Cardiac muscle cell (in vitro differentiated cells and primary cell): ENCODE measurements at regions not wholly inside any gene's neighbourhood (a gene's known extent, or its start where the extent isn't known, plus 50 kb on each side); places are given as distances from the start of the nearest gene placed in this dataset.

Experiments
- DNase-seq, 2 donors: peaks; one replicate each; pipeline versions ENCODE4 v3.0.0 to v3.0.0-alpha.2; 2010 to 2017; ENCODE audit warnings: low read depth in 1 of 2, low spot score in 1 of 2
- H3K27ac ChIP-seq: fragments of 200-600 bp; sonication (generic); 2 replicates; pipeline ENCODE4 v1.5.1; 2016
- H3K27me3 ChIP-seq: fragments of 200-600 bp; sonication (generic); 2 replicates; pipeline ENCODE4 v1.6.0; 2016; ENCODE audit warnings: control low read depth
- H3K36me3 ChIP-seq: fragments of 200-600 bp; sonication (generic); 2 replicates; pipeline ENCODE4 v1.5.1; 2016; ENCODE audit warnings: control low read depth
- H3K4me1 ChIP-seq: fragments of 200-600 bp; sonication (generic); 2 replicates; pipeline ENCODE4 v1.8.1; 2017; ENCODE audit warnings: low read depth, mild to moderate bottlenecking, mixed run types
- H3K4me3 ChIP-seq: fragments of 200-600 bp; sonication (generic); 2 replicates; pipeline ENCODE4 v1.5.1; 2016; ENCODE audit warnings: mild to moderate bottlenecking
- H3K9me3 ChIP-seq: fragments of 200-600 bp; sonication (generic); 2 replicates; pipeline ENCODE4 v1.5.1; 2017; ENCODE audit warnings: low read depth, mild to moderate bottlenecking, control low read depth
- TF ChIP-seq, protein P1 (sequence below): IDR thresholded peaks from 2 replicates; pipeline ENCODE4 v1.5.1; 2012; ENCODE audit warnings: low read depth, mild to moderate bottlenecking, low read length

DNA sequence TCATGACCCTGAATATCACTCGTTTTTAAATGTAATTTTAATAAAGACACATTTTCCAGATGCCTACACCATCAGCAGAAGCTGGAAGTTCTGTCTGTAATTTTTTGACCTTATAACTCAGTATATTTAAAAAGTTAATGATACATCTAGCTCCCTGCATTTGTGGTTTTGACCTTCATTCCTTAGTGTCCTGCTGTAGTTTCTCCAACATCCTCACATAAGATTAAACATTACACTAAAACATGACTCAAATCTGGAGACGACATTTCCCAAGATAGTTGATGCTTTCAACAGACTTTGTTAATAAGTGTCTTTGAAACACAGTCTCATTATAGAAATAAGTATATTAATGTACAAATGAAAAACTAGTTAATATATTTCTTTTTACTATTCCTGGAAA, 363.1 kb downstream of the POM121L12 start:
- H3K4me3 ChIP-seq = no peak overlapping the region
- no peaks in the 10 kb centered on the region for H3K4me1 ChIP-seq
- TF ChIP-seq, protein P1, sequence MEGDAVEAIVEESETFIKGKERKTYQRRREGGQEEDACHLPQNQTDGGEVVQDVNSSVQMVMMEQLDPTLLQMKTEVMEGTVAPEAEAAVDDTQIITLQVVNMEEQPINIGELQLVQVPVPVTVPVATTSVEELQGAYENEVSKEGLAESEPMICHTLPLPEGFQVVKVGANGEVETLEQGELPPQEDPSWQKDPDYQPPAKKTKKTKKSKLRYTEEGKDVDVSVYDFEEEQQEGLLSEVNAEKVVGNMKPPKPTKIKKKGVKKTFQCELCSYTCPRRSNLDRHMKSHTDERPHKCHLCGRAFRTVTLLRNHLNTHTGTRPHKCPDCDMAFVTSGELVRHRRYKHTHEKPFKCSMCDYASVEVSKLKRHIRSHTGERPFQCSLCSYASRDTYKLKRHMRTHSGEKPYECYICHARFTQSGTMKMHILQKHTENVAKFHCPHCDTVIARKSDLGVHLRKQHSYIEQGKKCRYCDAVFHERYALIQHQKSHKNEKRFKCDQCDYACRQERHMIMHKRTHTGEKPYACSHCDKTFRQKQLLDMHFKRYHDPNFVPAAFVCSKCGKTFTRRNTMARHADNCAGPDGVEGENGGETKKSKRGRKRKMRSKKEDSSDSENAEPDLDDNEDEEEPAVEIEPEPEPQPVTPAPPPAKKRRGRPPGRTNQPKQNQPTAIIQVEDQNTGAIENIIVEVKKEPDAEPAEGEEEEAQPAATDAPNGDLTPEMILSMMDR = no peak
- no peak for DNase-seq
- H3K9me3 ChIP-seq = no peaks in the 10 kb centered on the region
- H3K27ac ChIP-seq = no peak overlapping the region
- no peaks in the 10 kb centered on the region for H3K27me3 ChIP-seq
- H3K36me3 ChIP-seq = no peaks in the 10 kb centered on the region

DNA sequence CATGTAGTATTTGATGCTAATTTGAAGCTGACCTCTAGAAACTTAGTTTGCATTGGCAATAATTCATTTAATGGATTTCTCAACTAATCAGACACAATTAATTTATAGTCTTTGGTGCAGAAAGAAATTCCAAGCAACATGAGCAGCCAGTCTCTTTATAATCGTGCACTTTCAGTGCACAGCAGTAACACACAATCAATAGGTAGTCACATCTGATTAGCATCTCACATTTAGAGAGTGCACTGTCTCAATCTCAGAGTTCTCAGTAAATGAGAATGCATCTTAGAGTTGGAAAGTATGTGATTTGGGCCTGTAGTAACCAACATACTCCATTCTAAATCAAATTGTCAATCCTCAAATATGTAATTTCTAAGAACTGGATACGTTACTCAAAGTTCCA, 377.6 kb downstream of the POM121L12 start:
- no peak for DNase-seq
- Histone ChIP-seq H3K36me3 (no peaks in the 10 kb centered on the region), H3K27me3 (no peaks in the 10 kb centered on the region), H3K4me1 (no peaks in the 10 kb centered on the region), H3K9me3 (no peaks in the 10 kb centered on the region), H3K4me3 (no peak overlapping the region), H3K27ac (no peak overlapping the region)
- TF ChIP-seq, protein P1 = no peak

DNA sequence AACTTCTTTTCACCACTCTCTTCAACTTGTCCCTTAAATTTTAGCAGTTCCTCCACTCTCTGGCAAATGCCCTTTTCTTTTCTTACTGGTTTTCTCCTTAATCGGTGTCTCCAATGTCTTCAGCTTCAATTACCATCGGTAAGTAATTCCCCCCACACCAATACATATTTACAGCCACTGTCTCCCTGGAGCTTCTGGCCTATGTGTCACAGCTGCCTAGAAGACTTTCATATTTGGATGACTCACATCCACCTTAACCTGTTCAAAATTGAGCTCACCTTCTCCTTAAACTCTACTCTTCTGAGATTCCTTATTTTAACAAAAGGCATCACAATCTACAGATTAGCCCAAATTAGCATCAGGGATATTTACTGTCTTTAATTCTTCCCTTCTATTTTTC, 380.4 kb downstream of the POM121L12 start:
- TF ChIP-seq, protein P1 = no peak
- no peak overlapping the region for H3K27ac ChIP-seq
- DNase-seq = no peak
- no peaks in the 10 kb centered on the region for H3K27me3 ChIP-seq
- no peak overlapping the region for H3K4me3 ChIP-seq
- no peaks in the 10 kb centered on the region for H3K9me3 ChIP-seq
- H3K4me1 ChIP-seq = no peaks in the 10 kb centered on the region
- no peaks in the 10 kb centered on the region for H3K36me3 ChIP-seq

DNA sequence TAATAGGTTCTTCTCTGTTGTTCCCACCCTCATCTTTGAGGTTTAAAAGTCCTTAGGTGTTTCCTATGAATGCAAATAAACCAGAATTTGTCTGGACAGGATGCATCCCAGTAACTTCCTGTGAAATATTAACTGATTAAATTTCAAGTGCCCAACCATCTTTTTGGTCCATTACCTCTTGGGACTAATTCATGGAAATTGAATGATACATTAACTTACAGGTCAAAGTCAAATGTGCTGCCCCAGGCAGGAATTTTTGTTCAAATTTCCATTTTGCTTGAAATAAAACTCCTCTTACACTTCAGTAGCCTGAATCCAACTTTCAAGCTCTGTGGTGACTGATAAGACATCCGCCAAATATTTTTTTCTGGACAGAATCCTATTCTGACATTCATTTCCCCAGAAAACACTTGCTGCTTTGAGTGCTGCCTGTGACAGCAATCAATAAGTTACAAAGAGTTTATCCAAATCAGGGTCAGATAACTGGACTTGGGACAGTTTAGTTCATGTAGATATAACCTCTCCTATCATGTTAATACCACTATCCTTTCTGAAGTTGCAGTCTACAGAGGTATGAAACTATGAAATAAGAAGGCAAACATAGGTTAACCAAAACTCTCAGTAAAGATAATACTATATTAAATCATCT, 383.5 kb downstream of the POM121L12 start:
- Histone ChIP-seq H3K9me3 (no peaks in the 10 kb centered on the region), H3K4me3 (no peak overlapping the region), H3K27me3 (no peaks in the 10 kb centered on the region), H3K27ac (no peak overlapping the region), H3K4me1 (no peaks in the 10 kb centered on the region), H3K36me3 (no peaks in the 10 kb centered on the region)
- no peak for DNase-seq
- TF ChIP-seq, protein P1 = no peak

DNA sequence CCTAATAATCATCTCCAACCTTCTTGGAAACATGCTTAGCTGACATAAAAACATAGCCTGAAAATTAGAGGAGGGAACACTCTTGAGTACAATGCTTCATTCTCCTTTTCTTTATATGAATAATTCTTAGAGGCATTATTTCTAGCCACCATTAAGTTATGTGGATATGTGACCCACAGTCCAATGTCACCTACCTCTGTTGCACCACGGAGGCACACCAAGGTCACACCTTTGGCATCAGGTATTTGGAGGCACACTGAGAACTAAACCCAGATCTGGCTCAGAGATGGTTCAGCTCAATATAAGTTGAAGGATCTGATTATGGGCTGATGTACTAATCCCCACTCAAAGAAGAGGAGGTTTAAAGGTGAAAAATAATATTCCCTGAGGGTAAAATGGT, 385.1 kb downstream of the POM121L12 start:
- no peak for DNase-seq
- H3K4me1 ChIP-seq = no peaks in the 10 kb centered on the region
- no peaks in the 10 kb centered on the region for H3K27me3 ChIP-seq
- H3K9me3 ChIP-seq = no peaks in the 10 kb centered on the region
- TF ChIP-seq, protein P1 = no peak
- H3K36me3 ChIP-seq = no peaks in the 10 kb centered on the region
- no peak overlapping the region for H3K4me3 ChIP-seq
- H3K27ac ChIP-seq = no peak overlapping the region
